NCI-H2029 (cell line): ENCODE measurements at regions not wholly inside any gene's neighbourhood (a gene's known extent, or its start where the extent isn't known, plus 50 kb on each side); places are given as distances from the start of the nearest gene placed in this dataset.

Experiments
- DNase-seq: peaks from one replicate; lab custom pipeline; 2025; lab: John Stamatoyannopoulos, UW

- DNase-seq: no peak
Observed at GRCh38 chr5:28132151-28132550, 1093.8 kb upstream of the CDH9 start.

- no peak for DNase-seq
Observed at GRCh38 chr5:28117691-28118090, 1079.3 kb upstream of the CDH9 start.

GRCh38 chr5:28117273-28117672 lies 1078.9 kb upstream of the CDH9 start:
- no peak for DNase-seq

- no peak for DNase-seq
Observed at GRCh38 chr5:28110781-28111180, 1072.4 kb upstream of the CDH9 start.

- no peak for DNase-seq
Observed at GRCh38 chr5:28104080-28104479, 1065.7 kb upstream of the CDH9 start.

GRCh38 chr5:28084069-28084468 lies 1045.7 kb upstream of the CDH9 start:
- DNase-seq: no peak

- no peak for DNase-seq
Observed at GRCh38 chr5:28082610-28083009, 1044.2 kb upstream of the CDH9 start.

GRCh38 chr5:28077291-28078240 lies 1039.2 kb upstream of the CDH9 start:
- no peak for DNase-seq

- no peak for DNase-seq
Observed at GRCh38 chr5:28066856-28067255, 1028.5 kb upstream of the CDH9 start.

GRCh38 chr5:28065656-28066055 lies 1027.3 kb upstream of the CDH9 start:
- DNase-seq: no peak

- no peak for DNase-seq
Observed at GRCh38 chr5:28046596-28046995, 1008.2 kb upstream of the CDH9 start.

- DNase-seq: no peak
Observed at GRCh38 chr5:28027851-28028250, 989.5 kb upstream of the CDH9 start.

GRCh38 chr5:28017178-28017577 lies 978.8 kb upstream of the CDH9 start:
- DNase-seq: no peak

- DNase-seq: no peak
Observed at GRCh38 chr5:28014779-28015178, 976.4 kb upstream of the CDH9 start.

GRCh38 chr5:28012538-28012937 lies 974.2 kb upstream of the CDH9 start:
- no peak for DNase-seq

GRCh38 chr5:28009576-28009975 lies 971.2 kb upstream of the CDH9 start:
- no peak for DNase-seq

- no peak for DNase-seq
Observed at GRCh38 chr5:27996665-27997064, 958.3 kb upstream of the CDH9 start.

GRCh38 chr5:27995867-27996266 lies 957.5 kb upstream of the CDH9 start:
- DNase-seq: no peak

- DNase-seq: no peak
Observed at GRCh38 chr5:27978322-27978721, 939.9 kb upstream of the CDH9 start.

GRCh38 chr5:27969157-27969556 lies 930.8 kb upstream of the CDH9 start:
- no peak for DNase-seq

- DNase-seq: no peak
Observed at GRCh38 chr5:27963050-27963783, 924.8 kb upstream of the CDH9 start.

GRCh38 chr5:27962198-27962597 lies 923.8 kb upstream of the CDH9 start:
- DNase-seq: no peak

- no peak for DNase-seq
Observed at GRCh38 chr5:27947088-27947487, 908.7 kb upstream of the CDH9 start.
